Ramos (cell line): ENCODE measurements at regions not wholly inside any gene's neighbourhood (a gene's known extent, or its start where the extent isn't known, plus 50 kb on each side); places are given as distances from the start of the nearest gene placed in this dataset.

Experiments
- in situ Hi-C: fragments of 300-500 bp; cut with MboI; formaldehyde crosslinking; loops from one replicate; pipeline ENCODE4 v1.14.3; 2022; ENCODE audit warnings: low sequenced_read_pairs; ENCODE audit not compliant: unreplicated experiment

DNA sequence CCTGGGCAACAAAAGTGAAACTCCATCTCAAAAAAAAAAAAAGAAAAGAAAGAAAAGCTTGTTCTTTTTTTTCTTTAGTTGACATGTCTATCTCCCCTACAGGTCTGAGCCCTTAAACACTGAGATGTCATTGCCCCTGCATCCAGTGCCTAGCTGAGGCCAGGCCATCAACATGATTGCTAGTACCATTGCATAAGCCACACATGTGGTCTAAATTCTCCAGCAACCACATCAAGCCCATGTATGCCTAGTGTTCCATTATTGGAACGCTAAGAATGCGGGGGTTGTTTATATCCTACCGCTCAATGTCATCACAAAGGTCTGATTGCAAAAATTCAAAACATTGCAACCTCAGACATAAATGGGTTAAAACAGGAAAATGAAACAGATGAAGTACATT is 62.7 kb downstream of the NPTX2 start:
- in situ Hi-C loops: no loop called here

- in situ Hi-C loops: no loop called here
Measured at GRCh38 chr7:98681511-98681910, 64.4 kb downstream of the NPTX2 start.

DNA sequence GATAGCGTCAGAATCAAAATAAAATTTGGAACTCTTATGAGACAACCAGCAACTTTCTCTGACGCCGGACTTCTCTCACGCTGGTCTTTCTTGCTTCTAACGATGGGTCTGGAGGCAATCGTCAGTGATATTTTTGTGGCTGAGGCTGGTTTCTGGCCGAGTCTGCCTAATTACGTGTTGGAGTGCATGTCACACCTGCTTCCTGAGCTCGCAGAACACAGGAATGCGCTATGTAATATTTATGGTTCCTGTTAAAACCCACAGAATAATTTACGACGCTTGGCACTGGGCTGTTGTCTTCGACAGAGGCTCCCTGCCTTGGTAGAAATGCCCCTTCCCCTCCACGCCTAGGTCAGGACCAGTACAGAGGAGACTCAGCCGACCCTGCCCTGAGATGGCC is 64.9 kb downstream of the NPTX2 start:
- in situ Hi-C loops: no loop called here

GRCh38 chr7:98683514-98683913 is 66.4 kb downstream of the NPTX2 start:
- in situ Hi-C loops: no loop called here

DNA sequence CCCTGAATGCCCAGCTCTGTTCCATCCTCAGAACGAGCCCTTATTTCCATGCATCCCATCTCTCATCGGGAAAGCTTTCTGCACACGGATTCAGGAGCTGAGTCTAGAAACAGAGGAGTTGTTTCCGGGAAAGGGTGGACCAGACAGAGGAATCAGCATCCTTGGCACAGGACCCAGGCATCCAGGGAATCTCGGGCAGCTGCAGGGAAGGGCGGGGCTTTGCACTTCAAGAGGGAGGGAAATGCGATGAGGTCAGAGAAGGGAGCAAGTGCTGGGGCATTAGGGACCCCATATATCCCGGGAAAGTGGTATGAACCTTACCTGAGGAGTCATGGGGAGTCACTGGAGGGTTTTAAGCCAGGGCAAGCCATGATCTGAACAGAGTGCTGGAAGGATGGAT is 68.5 kb downstream of the NPTX2 start:
- in situ Hi-C loops: no loop called here

- in situ Hi-C loops: no loop called here
Measured at GRCh38 chr7:98686466-98687080, 69.5 kb downstream of the NPTX2 start.

- in situ Hi-C loops: no loop called here
Measured at GRCh38 chr7:98687111-98687751, 70.1 kb downstream of the NPTX2 start.

DNA sequence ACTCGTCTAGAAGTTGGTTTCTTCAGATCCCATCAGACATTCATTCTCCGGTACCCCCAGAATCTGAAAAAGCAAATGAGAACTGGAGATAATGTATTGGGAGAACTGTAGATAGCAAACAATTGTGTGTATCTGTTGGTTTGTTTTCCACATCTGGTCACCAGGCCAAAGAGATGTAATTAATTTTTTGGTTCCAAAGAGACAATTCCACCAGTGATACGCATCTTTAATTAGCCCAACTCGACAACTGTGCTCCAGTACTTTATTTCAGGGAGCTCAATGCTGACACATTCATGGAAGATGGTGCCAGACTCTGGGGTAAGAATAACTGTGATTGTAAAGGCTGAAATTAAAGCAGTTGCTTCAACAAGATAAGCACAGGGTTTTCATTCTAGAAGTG is 74.5 kb downstream of the NPTX2 start:
- in situ Hi-C loops: no loop called here

DNA sequence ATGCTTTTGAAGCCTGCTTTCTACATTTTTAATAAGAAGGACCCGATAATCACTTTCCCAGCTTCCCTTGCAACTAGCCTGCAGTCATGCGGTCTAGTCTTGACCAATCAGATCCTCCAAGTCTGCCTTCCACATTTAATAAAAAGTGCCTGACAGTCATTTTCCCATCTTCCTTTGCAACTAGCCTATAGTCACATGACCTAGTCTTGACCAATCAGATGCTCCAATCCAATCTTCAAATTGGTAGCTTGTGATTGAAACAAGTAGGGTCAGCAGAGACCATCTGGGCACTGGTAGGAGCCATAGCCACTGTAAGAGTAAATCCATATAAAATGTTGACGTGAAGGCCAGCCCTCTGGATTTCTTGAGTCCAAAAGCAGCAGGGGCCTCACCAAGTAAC is 80.0 kb downstream of the NPTX2 start:
- in situ Hi-C loops: no loop called here

GRCh38 chr7:98697485-98698240 is 80.6 kb downstream of the NPTX2 start:
- in situ Hi-C loops: no loop called here

GRCh38 chr7:98698976-98699375 is 81.9 kb downstream of the NPTX2 start:
- in situ Hi-C loops: no loop called here

DNA sequence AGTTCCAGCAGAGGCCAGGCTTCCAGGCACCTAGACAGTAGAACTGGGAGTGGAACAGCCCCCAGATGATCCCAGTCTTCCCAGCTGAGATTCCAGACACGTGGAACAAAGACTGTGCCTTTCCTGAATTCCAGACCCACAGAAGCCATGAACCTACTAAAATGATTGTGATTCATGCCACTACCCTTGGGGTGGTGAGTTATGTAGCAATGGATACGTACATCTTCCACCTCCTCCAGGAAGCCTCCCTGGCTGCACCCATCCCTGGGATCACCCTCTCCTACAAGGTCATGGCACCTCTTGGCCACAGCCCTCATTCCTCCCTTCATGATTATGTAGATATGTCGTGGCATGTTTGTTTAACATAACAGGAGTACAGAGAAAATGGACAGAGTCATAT is 83.4 kb downstream of the NPTX2 start:
- in situ Hi-C loops: no loop called here

DNA sequence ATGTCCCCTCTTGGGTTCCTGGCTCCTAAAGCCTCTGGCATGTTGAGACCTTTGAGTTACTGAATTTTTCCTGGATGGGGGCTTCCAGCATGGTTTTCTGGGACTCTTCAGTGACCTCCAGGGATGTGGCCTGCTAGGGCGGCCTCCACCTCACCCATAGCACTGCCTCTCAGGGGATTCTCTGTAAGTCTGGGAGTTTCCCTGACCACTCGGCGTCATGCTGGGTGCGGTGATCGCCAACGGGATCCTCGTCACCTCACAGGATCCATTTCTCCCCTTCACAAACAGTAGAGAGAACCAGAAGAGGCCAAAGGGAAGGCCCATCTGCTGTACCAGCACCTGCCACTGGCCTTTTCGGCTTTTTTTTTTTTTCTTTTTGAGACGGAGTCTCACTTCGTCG is 84.3 kb downstream of the NPTX2 start:
- in situ Hi-C loops: no loop called here

GRCh38 chr7:98702021-98702420 is 84.9 kb downstream of the NPTX2 start:
- in situ Hi-C loops: no loop called here

DNA sequence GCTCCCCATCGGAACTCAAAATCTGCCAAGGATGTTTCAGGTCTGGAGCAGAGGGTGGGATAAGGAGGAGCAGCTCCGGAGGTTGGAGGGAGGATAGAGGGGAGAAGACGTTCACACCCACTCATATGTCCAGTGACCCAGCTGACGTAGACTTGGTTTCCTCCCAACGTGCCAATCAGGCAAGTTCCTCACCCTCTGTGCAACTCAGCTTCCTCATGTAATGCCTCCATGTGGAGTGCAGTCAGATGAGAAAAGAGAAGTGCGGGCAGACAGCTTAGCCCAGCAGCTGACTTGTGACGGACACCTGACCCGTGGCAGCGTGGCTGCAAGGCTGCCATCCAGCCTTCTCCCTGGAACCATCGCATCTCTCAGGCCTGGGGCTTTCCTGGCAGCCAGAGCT is 86.8 kb downstream of the NPTX2 start:
- in situ Hi-C loops: no loop called here

- in situ Hi-C loops: no loop called here
Measured at GRCh38 chr7:98705626-98706025, 88.5 kb downstream of the NPTX2 start.

GRCh38 chr7:98707076-98707475 is 90.0 kb downstream of the NPTX2 start:
- in situ Hi-C loops: no loop called here

DNA sequence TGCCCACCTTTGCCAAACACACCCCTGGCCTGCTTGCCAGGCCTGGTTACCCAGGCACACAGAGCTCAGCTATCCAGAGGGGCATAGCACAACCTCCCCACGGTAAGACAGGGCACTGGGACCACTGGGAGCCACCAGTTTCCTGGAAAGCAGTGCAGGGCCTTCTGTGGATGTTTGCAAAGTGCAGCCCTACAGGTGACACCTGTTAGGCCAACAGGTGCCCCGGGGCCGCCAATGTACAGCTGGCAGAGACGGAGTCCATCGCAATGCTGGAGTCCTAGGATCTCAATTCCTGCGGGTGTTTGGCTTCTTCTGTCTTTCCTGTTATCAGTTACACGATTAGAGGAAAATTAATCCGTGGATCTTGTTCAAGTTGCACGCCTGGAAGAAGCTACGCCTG is 94.9 kb downstream of the NPTX2 start:
- in situ Hi-C loops: no loop called here

- in situ Hi-C loops: no loop called here
Measured at GRCh38 chr7:98713165-98713810, 96.2 kb downstream of the NPTX2 start.

DNA sequence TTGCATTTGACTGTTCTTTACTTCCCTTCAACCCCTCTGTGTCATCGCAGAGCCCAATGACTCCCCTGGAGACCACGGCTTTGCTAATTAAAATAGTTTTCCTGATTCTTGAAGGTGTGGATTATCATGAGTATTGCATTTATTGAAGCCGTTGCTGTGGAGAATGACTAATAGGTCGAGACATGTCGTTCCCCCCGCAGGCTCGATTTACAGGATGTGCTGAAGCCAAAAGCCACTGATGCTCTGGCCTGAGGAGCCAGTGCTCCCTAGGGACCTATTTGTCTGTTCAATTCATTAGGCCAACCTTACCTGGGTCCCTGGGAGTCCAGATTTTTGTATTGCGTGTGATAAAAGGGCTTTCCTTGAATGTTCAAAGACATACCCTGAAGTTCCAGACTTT is 102.3 kb downstream of the NPTX2 start:
- in situ Hi-C loops: no loop called here

DNA sequence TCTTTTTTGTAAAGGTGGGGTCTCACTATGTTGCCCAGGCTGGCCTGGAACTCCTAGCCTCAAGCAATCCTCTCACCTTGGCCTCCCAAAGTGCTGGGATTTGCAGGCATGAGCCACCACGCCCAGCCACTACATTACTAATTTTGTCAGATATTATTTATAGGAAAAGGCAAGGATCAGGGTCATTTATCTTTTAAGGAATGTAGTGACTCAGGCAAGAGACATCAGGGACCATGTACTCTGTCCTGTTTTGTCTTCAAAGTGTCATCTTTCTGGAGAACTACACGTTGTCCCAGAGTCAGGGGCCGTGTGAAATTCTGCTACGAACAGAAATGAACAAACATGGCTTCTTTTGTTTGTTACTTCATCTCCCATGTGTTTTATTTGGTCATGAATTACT is 105.3 kb downstream of the NPTX2 start:
- in situ Hi-C loops: no loop called here
